ENCODE measurements at regions not wholly inside any gene's neighbourhood (a gene's known extent, or its start where the extent isn't known, plus 50 kb on each side); places are given as distances from the start of the nearest gene placed in this dataset.
"Not testable (repeated sequence)": the region's sequence is repeated elsewhere in the genome, so short reads cannot be mapped to it uniquely, and the experiment has no call there.

DNA sequence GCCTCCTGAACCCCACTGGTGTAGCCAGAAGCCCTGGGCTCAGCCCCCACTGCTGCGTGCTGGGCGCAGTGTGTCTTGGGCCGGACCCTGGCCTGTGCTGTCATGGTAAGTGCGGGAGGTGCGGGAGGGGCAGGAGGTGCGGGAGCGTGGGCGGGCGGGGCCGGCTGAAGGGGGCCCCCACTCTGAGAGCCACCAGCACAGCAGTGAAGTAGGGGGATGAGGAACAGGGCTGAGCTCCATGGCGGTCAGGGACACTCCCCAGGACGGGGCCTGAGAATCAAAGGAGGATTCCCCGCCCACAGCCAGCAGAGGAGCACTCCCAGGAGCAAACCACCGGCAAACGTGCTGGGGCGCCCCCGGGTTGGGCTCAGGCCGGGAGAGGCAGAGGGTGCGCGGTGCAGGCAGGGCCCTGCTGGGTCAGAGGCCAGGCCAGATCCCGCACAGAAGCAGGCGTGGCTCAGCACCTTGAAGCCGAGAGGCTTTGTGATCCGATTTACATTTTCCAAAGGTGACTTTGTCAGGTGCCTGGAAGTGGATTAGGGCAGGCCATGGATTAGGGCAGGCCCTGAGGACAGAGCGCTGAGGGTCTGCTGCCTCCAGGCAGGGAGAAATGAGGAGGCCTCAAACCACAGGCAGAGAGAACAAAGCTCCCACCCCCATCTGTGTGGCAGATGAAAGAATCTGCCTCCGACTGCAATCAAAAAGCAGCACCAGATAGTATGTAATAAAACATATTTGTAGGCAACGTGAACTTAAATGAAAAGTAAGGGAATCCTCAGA is 152.0 kb upstream of the RAB6C start:
- no peak for DNase-seq (ENCODE audit: low read depth in 2 of 2)

GRCh38 chr2:129828792-129829191 is 150.7 kb upstream of the RAB6C start:
- no peak for DNase-seq (ENCODE audit: low read depth in 2 of 2)

- no peak for DNase-seq (ENCODE audit: low read depth in 2 of 2)
These were observed 149.9 kb upstream of the RAB6C start for GRCh38 chr2:129829588-129829987.

DNA sequence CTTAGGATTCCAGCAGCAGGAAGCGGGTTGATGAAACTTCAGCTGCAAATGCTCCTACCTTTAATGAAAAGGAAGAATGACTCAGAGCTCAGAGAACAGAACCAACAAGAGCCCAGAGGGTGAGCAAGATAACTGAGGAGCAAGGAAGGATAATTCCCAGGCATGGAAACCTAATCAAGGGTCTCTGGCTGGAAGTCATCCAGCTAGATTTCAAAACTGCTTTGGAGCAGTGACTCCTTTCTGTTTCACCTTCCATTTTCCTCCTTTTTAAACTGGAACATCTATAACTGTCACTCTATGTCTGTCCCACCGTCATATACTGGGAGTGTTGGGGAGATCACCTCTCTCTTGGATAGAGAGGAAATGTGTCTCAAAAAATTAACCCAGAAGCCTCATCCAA is 148.4 kb upstream of the RAB6C start:
- no peak for DNase-seq (ENCODE audit: low read depth in 2 of 2)

GRCh38 chr2:129833465-129833864 is 146.0 kb upstream of the RAB6C start:
- not testable (repeated sequence) for DNase-seq (ENCODE audit: low read depth in 2 of 2)

- no peak for DNase-seq (ENCODE audit: low read depth in 2 of 2)
These were observed 132.4 kb upstream of the RAB6C start for GRCh38 chr2:129847043-129847442.

DNA sequence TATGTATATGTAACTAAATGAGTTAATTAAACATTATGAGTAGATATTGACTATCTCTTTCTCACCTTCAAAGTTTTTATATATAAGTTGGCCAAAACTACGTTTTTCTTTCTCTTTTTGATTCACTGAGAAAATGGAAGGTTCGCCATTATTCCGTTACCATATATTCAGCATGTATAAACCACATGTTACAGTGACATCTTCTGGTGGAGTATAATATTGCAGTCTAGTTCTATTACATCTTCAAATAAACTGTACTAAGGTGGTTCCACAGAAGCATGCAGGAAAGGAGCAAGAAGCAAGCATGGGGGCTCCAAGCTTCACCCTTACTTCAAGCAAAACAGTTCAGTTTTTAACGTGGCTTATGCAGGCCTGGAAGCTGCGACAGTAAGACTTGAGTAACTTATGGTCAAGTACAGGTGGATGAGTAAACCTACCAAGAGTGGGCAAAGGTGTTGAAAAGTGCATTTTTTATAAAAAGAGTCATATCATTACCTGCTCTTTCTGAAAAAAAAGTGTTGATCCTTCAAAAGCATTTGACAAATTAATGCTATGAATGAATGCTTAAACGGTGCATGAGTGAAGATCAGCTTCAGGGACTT is 129.8 kb upstream of the RAB6C start:
- peak; percentile 73 to 78 for DNase-seq (ENCODE audit: low read depth in 2 of 2)

- no peak for DNase-seq (ENCODE audit: low read depth in 2 of 2)
These were observed 122.3 kb upstream of the RAB6C start for GRCh38 chr2:129857200-129857599.

DNA sequence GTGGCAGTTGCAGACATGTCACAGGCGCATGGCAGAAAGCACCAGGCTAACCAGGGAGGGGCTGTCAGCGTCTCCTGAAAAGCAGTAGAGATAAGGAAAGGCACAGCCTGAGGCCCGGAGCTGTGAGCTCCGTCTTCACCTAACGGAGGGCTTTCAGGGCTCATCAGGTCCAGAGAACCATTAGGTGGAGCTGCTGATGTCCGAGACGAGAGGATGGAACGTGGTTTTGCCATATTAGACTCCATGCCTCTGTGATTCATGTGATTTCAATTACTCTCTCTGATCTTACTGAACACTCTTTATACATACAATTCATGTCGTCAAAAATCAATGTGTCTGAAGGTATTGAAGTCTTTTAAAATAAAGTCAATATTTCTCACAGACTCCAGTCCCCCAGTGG is 120.3 kb upstream of the RAB6C start:
- DNase-seq (ENCODE audit: low read depth in 2 of 2), result no peak

GRCh38 chr2:129860088-129860487 is 119.4 kb upstream of the RAB6C start:
- DNase-seq (ENCODE audit: low read depth in 2 of 2), result no peak

GRCh38 chr2:129861666-129862288 is 117.7 kb upstream of the RAB6C start:
- no peak for DNase-seq (ENCODE audit: low read depth in 2 of 2)

DNA sequence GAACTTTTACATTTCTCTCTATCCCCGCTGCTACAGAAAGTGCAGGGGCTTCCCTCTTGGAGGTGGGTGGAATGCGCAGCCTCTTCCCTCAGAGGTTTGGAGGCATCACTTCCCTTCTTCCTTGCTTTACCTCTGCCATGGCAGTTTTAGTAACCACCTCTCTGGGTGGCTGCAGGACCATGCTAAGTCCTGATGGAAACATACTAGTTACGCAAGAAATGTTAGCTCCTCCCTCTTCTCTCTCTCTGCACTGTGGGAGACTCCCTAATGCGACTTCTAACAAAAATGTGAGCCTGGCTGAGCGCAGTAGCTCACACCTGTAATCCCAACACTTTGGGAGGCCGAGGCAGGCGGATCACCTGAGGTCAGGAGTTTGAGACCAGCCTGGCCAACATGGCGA is 116.8 kb upstream of the RAB6C start:
- no peak for DNase-seq (ENCODE audit: low read depth in 2 of 2)

DNA sequence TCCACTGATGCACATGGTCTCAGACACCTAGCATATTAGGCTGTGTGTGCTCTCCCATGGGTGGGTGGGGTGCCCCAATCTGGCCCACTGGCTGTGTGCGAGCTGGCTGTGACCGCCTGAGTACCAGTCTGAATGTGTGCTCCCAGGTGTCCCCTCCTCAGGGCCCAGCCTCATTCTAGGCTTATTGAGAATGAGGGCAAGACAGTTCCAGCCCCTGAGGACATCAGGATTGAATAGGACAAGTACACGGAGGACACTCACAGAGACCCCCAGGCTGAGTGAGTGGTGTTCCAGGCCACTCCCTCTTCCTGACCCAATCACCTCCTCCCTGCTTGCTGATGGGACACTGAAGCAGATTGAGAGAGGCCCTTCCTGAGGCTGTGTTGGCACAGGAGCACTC is 116.1 kb upstream of the RAB6C start:
- DNase-seq (ENCODE audit: low read depth in 2 of 2), result no peak

GRCh38 chr2:129864719-129865118 is 114.7 kb upstream of the RAB6C start:
- no peak for DNase-seq (ENCODE audit: low read depth in 2 of 2)

DNA sequence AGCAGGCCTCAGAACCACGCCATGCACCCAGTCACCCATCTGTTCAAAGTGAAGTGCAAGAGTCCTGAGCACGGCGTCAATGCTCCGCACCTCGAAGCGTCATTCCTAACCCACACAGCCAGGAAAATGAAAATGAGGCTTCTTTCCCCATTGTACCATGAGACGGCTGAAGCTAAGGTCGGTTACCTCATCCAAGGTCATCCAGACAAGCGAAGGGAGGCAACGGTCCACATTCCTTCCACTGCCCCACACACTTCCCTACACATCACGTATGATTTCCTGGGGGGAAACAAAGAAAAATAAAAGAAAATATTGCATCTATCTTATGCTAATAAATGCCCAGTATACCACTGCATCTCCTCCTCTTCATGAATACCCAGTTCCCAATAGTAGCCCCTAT is 113.5 kb upstream of the RAB6C start:
- no peak for DNase-seq (ENCODE audit: low read depth in 2 of 2)

GRCh38 chr2:129866391-129866790 is 113.1 kb upstream of the RAB6C start:
- DNase-seq (ENCODE audit: low read depth in 2 of 2), result no peak

GRCh38 chr2:129868151-129868550 is 111.3 kb upstream of the RAB6C start:
- no peak for DNase-seq (ENCODE audit: low read depth in 2 of 2)

- DNase-seq (ENCODE audit: low read depth in 2 of 2), result no peak
These were observed 108.7 kb upstream of the RAB6C start for GRCh38 chr2:129870685-129871241.

- no peak for DNase-seq (ENCODE audit: low read depth in 2 of 2)
These were observed 107.0 kb upstream of the RAB6C start for GRCh38 chr2:129872446-129872845.

- DNase-seq (ENCODE audit: low read depth in 2 of 2), result no peak
These were observed 102.9 kb upstream of the RAB6C start for GRCh38 chr2:129876541-129876940.

GRCh38 chr2:129877289-129877741 is 102.2 kb upstream of the RAB6C start:
- no peak for DNase-seq (ENCODE audit: low read depth in 2 of 2)
